ENCODE measurements at regions not wholly inside any gene's neighbourhood (a gene's known extent, or its start where the extent isn't known, plus 50 kb on each side); places are given as distances from the start of the nearest gene placed in this dataset.

- peak; percentile 9 for FAIRE-seq
- DNase-seq (ENCODE audit: insufficient read length, low spot score): no peak
Observed at GRCh38 chr22:46064228-46064965, 85.9 kb upstream of the PPARA start.

GRCh38 chr22:46064966-46065666, 85.2 kb upstream of the PPARA start:
- DNase-seq (ENCODE audit: insufficient read length, low spot score): no peak
- no peak for FAIRE-seq

- FAIRE-seq (no peak), DNase-seq (ENCODE audit: insufficient read length, low spot score) (no peak)
Observed at GRCh38 chr22:46065691-46066454, 84.5 kb upstream of the PPARA start.

GRCh38 chr22:46066691-46067090, 83.6 kb upstream of the PPARA start:
- FAIRE-seq: no peak
- DNase-seq (ENCODE audit: insufficient read length, low spot score): no peak

GRCh38 chr22:46067159-46068111, 82.9 kb upstream of the PPARA start:
- DNase-seq (ENCODE audit: insufficient read length, low spot score) (no peak), FAIRE-seq (no peak)

GRCh38 chr22:46068181-46068592, 82.1 kb upstream of the PPARA start:
- DNase-seq (ENCODE audit: insufficient read length, low spot score) (no peak), FAIRE-seq (no peak)

GRCh38 chr22:46068593-46069491, 81.5 kb upstream of the PPARA start:
- FAIRE-seq (no peak), DNase-seq (ENCODE audit: insufficient read length, low spot score) (no peak)

GRCh38 chr22:46069521-46070214, 80.7 kb upstream of the PPARA start:
- peak; percentile 77 for DNase-seq (ENCODE audit: insufficient read length, low spot score)
- peak; percentile 23 for FAIRE-seq

GRCh38 chr22:46070215-46070802, 80.0 kb upstream of the PPARA start:
- no peak for DNase-seq (ENCODE audit: insufficient read length, low spot score)
- FAIRE-seq: no peak

- DNase-seq (ENCODE audit: insufficient read length, low spot score) (peak; percentile 53), FAIRE-seq (peak; percentile 69)
Observed at GRCh38 chr22:46070803-46071450, 79.4 kb upstream of the PPARA start.

- FAIRE-seq (peak; percentile 64), DNase-seq (ENCODE audit: insufficient read length, low spot score) (peak; percentile 67)
Observed at GRCh38 chr22:46071451-46072109, 78.7 kb upstream of the PPARA start.

GRCh38 chr22:46072110-46072881, 78.0 kb upstream of the PPARA start:
- DNase-seq (ENCODE audit: insufficient read length, low spot score): no peak
- no peak for FAIRE-seq

GRCh38 chr22:46072981-46073682, 77.2 kb upstream of the PPARA start:
- FAIRE-seq (no peak), DNase-seq (ENCODE audit: insufficient read length, low spot score) (no peak)

GRCh38 chr22:46073683-46074504, 76.4 kb upstream of the PPARA start:
- DNase-seq (ENCODE audit: insufficient read length, low spot score) (no peak), FAIRE-seq (peak; percentile 38)
